WTC11 (cell line): ENCODE measurements at regions not wholly inside any gene's neighbourhood (a gene's known extent, or its start where the extent isn't known, plus 50 kb on each side); places are given as distances from the start of the nearest gene placed in this dataset.
A peak's percentile ranks its signal among the peaks of the same experiment; 100 is the strongest.

Experiments
- ATAC-seq: fragments of 200-7000 bp; cut with Tn5 transposase; 2 replicates; pipeline ENCODE4 v1.10.0; 2021; ENCODE audit warnings: mild to moderate bottlenecking, moderate library complexity
- CTCF ChIA-PET: fragments of 300-600 bp; sonication (Branson Sonifier 250); formaldehyde crosslinking; loops from one replicate; lab custom pipeline; 2021; ENCODE audit warnings: antibody characterized with exemption; lab: Charles Lee
- POLR2A ChIA-PET: fragments of 350-600 bp; sonication (Branson Sonifier 250); formaldehyde crosslinking; loops from one replicate; lab custom pipeline; 2021; ENCODE audit warnings: antibody characterized with exemption; lab: Charles Lee
- DNase-seq: peaks from one replicate; pipeline ENCODE4 v3.0.0; 2021; ENCODE audit warnings: low spot score
- H3K27ac Mint-ChIP-seq: 2 replicates; pipeline ENCODE4 v1.8.0; 2021; ENCODE audit warnings: mixed read lengths
- H3K27me3 Mint-ChIP-seq: 2 replicates; pipeline ENCODE4 v1.8.0; 2021; ENCODE audit warnings: low read depth, mild to moderate bottlenecking, moderate library complexity, mixed read lengths
- H3K36me3 Mint-ChIP-seq: 2 replicates; pipeline ENCODE4 v1.8.0; 2021; ENCODE audit warnings: mixed read lengths
- H3K4me1 Mint-ChIP-seq: 2 replicates; pipeline ENCODE4 v1.8.0; 2022; ENCODE audit warnings: mixed read lengths
- H3K4me3 Mint-ChIP-seq: 2 replicates; pipeline ENCODE4 v1.8.0; 2021; ENCODE audit warnings: mild to moderate bottlenecking, moderate library complexity, mixed read lengths
- H3K9me3 Mint-ChIP-seq: 2 replicates; pipeline ENCODE4 v1.8.0; 2021; ENCODE audit warnings: mixed read lengths
- ARID4B ChIP-seq: sonication (generic); formaldehyde crosslinking; IDR thresholded peaks from 2 replicates; pipeline ENCODE4 v1.8.0; 2023; ENCODE audit warnings: missing genetic modification reagents, mild to moderate bottlenecking, borderline replicate concordance
- ATF1 ChIP-seq: sonication (generic); formaldehyde crosslinking; IDR thresholded peaks from 2 replicates; pipeline ENCODE4 v1.8.1; 2023; ENCODE audit warnings: mild to moderate bottlenecking, moderate library complexity, missing genetic modification reagents
- CBFB ChIP-seq: sonication (generic); formaldehyde crosslinking; IDR thresholded peaks from 2 replicates; pipeline ENCODE4 v1.8.1; 2022; ENCODE audit warnings: mild to moderate bottlenecking, low read depth, missing genetic modification reagents
- EMX1 ChIP-seq: fragments of 250-450 bp; sonication (Bioruptor Pico); IDR thresholded peaks from 2 replicates; pipeline ENCODE4 v1.8.0; 2021; ENCODE audit warnings: mild to moderate bottlenecking
- ESRRA ChIP-seq: sonication (generic); formaldehyde crosslinking; IDR thresholded peaks from 2 replicates; pipeline ENCODE4 v1.8.1; 2022; ENCODE audit warnings: mild to moderate bottlenecking, missing genetic modification reagents, borderline replicate concordance
- ETV6 ChIP-seq: sonication (generic); formaldehyde crosslinking; IDR thresholded peaks from 2 replicates; pipeline ENCODE4 v1.8.1; 2022; ENCODE audit warnings: mild to moderate bottlenecking, missing genetic modification reagents
- GABPB1 ChIP-seq: sonication (generic); formaldehyde crosslinking; IDR thresholded peaks from 2 replicates; pipeline ENCODE4 v1.8.1; 2023; ENCODE audit warnings: mild to moderate bottlenecking, missing genetic modification reagents
- JAZF1 ChIP-seq: fragments of 250-450 bp; sonication (Bioruptor Pico); IDR thresholded peaks from 2 replicates; pipeline ENCODE4 v1.9.0; 2021; ENCODE audit warnings: moderate library complexity, mild to moderate bottlenecking, inconsistent platforms
- NFATC4 ChIP-seq: fragments of 250-450 bp; sonication (Bioruptor Pico); IDR thresholded peaks from 2 replicates; pipeline ENCODE4 v1.9.0; 2021; ENCODE audit warnings: mild to moderate bottlenecking
- NR3C1 ChIP-seq: sonication (generic); formaldehyde crosslinking; conservative IDR thresholded peaks from 2 replicates; pipeline ENCODE4 v1.8.1; 2023; ENCODE audit warnings: low read depth, mild to moderate bottlenecking, missing genetic modification reagents
- TEAD4 ChIP-seq: sonication (generic); formaldehyde crosslinking; IDR thresholded peaks from 2 replicates; pipeline ENCODE4 v1.8.0; 2022; ENCODE audit warnings: mild to moderate bottlenecking, missing genetic modification reagents
- ZNF219 ChIP-seq: sonication (generic); formaldehyde crosslinking; IDR thresholded peaks from 2 replicates; pipeline ENCODE4 v1.8.0; 2023; ENCODE audit warnings: missing genetic modification reagents, mild to moderate bottlenecking, borderline replicate concordance
- ZNF416 ChIP-seq: fragments of 250-450 bp; sonication (Bioruptor Pico); IDR thresholded peaks from 2 replicates; pipeline ENCODE4 v1.9.0; 2021; ENCODE audit warnings: mild to moderate bottlenecking, inconsistent platforms
- ZNF423 ChIP-seq: fragments of 250-450 bp; sonication (Bioruptor Pico); IDR thresholded peaks from 2 replicates; pipeline ENCODE4 v2.1.2; 2022; ENCODE audit warnings: mild to moderate bottlenecking, moderate library complexity
- ZSCAN18 ChIP-seq: fragments of 250-450 bp; sonication (Bioruptor Pico); IDR thresholded peaks from 2 replicates; pipeline ENCODE4 v2.1.2; 2022; ENCODE audit warnings: mild to moderate bottlenecking, moderate library complexity
- TF ChIP-seq, protein P1 (sequence below): sonication (generic); formaldehyde crosslinking; IDR thresholded peaks from 2 replicates; pipeline ENCODE4 v1.8.1; 2022; ENCODE audit warnings: low read depth, mild to moderate bottlenecking, moderate library complexity, missing genetic modification reagents, borderline replicate concordance
- TF ChIP-seq, protein P2 (sequence below): sonication (generic); formaldehyde crosslinking; IDR thresholded peaks from 2 replicates; pipeline ENCODE4 v1.8.0; 2022; ENCODE audit warnings: mild to moderate bottlenecking, missing genetic modification reagents
- TF ChIP-seq, protein P3 (sequence below): sonication (generic); formaldehyde crosslinking; IDR thresholded peaks from 2 replicates; pipeline ENCODE4 v1.8.0; 2022; ENCODE audit warnings: missing genetic modification reagents
- TF ChIP-seq, protein P4 (sequence below): sonication (generic); formaldehyde crosslinking; conservative IDR thresholded peaks from 2 replicates; pipeline ENCODE4 v1.8.1; 2022; ENCODE audit warnings: mild to moderate bottlenecking, missing genetic modification reagents

- TF ChIP-seq ZNF219 (CRISPR knock-in tag): no peak
Observed at GRCh38 chr18:23313379-23313778, 139.7 kb upstream of the RIOK3 start (continued).

- POLR2A ChIA-PET: no interaction called here
- H3K9me3 Mint-ChIP-seq: peaks cover 7% of the 10 kb centered on the region
- H3K4me3 Mint-ChIP-seq: no peak overlapping the region
- peaks cover 25% of the 10 kb centered on the region for H3K4me1 Mint-ChIP-seq
- H3K27ac Mint-ChIP-seq: no peak overlapping the region
- ATAC-seq (peak; percentile 71), DNase-seq (no peak)
- no peak for TF ChIP-seq NR3C1
- peaks cover 10% of the 10 kb centered on the region; the same call in 1 of the 2 replicates for H3K27me3 Mint-ChIP-seq
- CTCF ChIA-PET: no interaction called here
- peaks cover 8% of the 10 kb centered on the region for H3K36me3 Mint-ChIP-seq
Observed at GRCh38 chr18:23314672-23315071, 138.4 kb upstream of the RIOK3 start.

- Mint-ChIP-seq H3K27me3 (peaks cover 10% of the 10 kb centered on the region; the same call in 1 of the 2 replicates), H3K36me3 (peaks cover 8% of the 10 kb centered on the region), H3K4me3 (no peak overlapping the region), H3K27ac (no peak overlapping the region)
- no peak for ATAC-seq
- DNase-seq: no peak
- TF ChIP-seq ZNF423: no peak
- TF ChIP-seq, protein P1, sequence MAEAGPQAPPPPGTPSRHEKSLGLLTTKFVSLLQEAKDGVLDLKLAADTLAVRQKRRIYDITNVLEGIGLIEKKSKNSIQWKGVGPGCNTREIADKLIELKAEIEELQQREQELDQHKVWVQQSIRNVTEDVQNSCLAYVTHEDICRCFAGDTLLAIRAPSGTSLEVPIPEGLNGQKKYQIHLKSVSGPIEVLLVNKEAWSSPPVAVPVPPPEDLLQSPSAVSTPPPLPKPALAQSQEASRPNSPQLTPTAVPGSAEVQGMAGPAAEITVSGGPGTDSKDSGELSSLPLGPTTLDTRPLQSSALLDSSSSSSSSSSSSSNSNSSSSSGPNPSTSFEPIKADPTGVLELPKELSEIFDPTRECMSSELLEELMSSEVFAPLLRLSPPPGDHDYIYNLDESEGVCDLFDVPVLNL (CRISPR knock-in tag): no peak
- TF ChIP-seq, protein P2, sequence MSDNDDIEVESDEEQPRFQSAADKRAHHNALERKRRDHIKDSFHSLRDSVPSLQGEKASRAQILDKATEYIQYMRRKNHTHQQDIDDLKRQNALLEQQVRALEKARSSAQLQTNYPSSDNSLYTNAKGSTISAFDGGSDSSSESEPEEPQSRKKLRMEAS (CRISPR knock-in tag): no peak
- TF ChIP-seq, protein P3, sequence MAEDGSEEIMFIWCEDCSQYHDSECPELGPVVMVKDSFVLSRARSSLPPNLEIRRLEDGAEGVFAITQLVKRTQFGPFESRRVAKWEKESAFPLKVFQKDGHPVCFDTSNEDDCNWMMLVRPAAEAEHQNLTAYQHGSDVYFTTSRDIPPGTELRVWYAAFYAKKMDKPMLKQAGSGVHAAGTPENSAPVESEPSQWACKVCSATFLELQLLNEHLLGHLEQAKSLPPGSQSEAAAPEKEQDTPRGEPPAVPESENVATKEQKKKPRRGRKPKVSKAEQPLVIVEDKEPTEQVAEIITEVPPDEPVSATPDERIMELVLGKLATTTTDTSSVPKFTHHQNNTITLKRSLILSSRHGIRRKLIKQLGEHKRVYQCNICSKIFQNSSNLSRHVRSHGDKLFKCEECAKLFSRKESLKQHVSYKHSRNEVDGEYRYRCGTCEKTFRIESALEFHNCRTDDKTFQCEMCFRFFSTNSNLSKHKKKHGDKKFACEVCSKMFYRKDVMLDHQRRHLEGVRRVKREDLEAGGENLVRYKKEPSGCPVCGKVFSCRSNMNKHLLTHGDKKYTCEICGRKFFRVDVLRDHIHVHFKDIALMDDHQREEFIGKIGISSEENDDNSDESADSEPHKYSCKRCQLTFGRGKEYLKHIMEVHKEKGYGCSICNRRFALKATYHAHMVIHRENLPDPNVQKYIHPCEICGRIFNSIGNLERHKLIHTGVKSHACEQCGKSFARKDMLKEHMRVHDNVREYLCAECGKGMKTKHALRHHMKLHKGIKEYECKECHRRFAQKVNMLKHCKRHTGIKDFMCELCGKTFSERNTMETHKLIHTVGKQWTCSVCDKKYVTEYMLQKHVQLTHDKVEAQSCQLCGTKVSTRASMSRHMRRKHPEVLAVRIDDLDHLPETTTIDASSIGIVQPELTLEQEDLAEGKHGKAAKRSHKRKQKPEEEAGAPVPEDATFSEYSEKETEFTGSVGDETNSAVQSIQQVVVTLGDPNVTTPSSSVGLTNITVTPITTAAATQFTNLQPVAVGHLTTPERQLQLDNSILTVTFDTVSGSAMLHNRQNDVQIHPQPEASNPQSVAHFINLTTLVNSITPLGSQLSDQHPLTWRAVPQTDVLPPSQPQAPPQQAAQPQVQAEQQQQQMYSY (CRISPR knock-in tag): no peak
- no peak for TF ChIP-seq ZNF416 (CRISPR knock-in tag)
- TF ChIP-seq TEAD4 (CRISPR knock-in tag): no peak
- TF ChIP-seq, protein P4, sequence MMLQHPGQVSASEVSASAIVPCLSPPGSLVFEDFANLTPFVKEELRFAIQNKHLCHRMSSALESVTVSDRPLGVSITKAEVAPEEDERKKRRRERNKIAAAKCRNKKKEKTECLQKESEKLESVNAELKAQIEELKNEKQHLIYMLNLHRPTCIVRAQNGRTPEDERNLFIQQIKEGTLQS (CRISPR knock-in tag): no peak
- no peak for TF ChIP-seq NFATC4 (CRISPR knock-in tag)
- TF ChIP-seq EMX1: no peak
- TF ChIP-seq ETV6 (CRISPR knock-in tag): no peak
- no peak for TF ChIP-seq ATF1 (CRISPR knock-in tag)
- no peak for TF ChIP-seq JAZF1 (CRISPR knock-in tag)
- no peak for TF ChIP-seq ARID4B (CRISPR knock-in tag)
- no peak for TF ChIP-seq ESRRA (CRISPR knock-in tag)
- TF ChIP-seq CBFB (CRISPR knock-in tag): no peak
- no peak for TF ChIP-seq ZSCAN18
- TF ChIP-seq GABPB1 (CRISPR knock-in tag): no peak
- TF ChIP-seq, all 79 proteins: peak for 0
- ChIA-PET CTCF (interaction anchor here (0.7 to 0.9 kb wide), 2 partner anchors 56 to 109 kb away, joined by 3 read pairs; no protein-coding TSS in a partner anchor), POLR2A (interaction anchor here (0.7 kb wide), 1 partner anchor 137 kb away, joined by 4 read pairs; no protein-coding TSS in a partner anchor)
- peaks cover 29% of the 10 kb centered on the region for H3K4me1 Mint-ChIP-seq
- peaks cover 7% of the 10 kb centered on the region for H3K9me3 Mint-ChIP-seq
Observed at GRCh38 chr18:23316316-23316715, 136.8 kb upstream of the RIOK3 start.
